ENCODE measurements at regions not wholly inside any gene's neighbourhood (a gene's known extent, or its start where the extent isn't known, plus 50 kb on each side); places are given as distances from the start of the nearest gene placed in this dataset.

DNA sequence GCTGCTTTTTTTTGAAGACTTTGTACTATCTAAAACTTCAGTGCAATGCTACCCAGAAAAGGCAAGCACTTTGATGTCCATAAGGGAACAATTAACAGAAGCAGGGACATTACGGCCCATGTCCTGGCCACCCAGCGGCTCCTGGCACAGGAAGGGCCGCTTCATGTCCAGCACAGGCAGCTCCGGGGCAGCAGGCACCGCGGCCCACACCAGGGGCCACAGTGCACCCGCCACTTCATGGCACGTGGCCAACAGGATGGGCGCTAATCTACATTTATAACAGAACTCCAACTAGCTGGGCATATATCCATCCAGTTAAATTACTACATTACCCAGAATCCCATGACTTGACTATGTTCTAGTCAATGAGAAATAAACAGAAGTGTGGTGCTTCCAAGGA lies 198.2 kb upstream of the ID4 start:
- TF ChIP-seq, protein P1, sequence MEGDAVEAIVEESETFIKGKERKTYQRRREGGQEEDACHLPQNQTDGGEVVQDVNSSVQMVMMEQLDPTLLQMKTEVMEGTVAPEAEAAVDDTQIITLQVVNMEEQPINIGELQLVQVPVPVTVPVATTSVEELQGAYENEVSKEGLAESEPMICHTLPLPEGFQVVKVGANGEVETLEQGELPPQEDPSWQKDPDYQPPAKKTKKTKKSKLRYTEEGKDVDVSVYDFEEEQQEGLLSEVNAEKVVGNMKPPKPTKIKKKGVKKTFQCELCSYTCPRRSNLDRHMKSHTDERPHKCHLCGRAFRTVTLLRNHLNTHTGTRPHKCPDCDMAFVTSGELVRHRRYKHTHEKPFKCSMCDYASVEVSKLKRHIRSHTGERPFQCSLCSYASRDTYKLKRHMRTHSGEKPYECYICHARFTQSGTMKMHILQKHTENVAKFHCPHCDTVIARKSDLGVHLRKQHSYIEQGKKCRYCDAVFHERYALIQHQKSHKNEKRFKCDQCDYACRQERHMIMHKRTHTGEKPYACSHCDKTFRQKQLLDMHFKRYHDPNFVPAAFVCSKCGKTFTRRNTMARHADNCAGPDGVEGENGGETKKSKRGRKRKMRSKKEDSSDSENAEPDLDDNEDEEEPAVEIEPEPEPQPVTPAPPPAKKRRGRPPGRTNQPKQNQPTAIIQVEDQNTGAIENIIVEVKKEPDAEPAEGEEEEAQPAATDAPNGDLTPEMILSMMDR (IDR thresholded peaks at IDR 0.05; ENCODE audit: insufficient read depth, low read length, missing control alignments), result no peak
- POLR2A ChIA-PET, result no interaction called here
- CTCF ChIA-PET, result no interaction called here
- H3K4me3 ChIP-seq (ENCODE audit: low read depth, low read length), result no peak overlapping the region
- DNase-seq (ENCODE audit: low read depth, low spot score), result no peak

DNA sequence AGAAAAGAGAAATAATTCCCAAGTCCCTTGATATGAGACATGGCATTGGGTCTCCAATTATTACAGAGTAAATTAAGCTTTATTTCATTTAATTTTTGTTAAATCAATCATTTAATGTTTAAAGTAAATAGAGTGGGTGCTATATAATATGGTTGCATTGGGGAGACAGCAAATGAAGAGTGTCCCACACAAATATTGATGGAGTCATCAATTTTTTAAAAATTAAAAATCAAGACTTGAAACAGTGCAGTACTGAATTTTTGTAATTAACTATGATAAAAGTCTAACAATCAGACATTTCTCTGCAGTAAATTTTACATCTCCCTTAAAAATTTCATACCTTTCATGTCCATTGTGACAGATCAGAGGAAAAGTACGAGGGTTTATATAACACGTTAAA lies 193.9 kb upstream of the ID4 start:
- POLR2A ChIA-PET, result interaction anchor here (1.1 kb wide), 1 partner anchor 193 kb away, joined by 3 read pairs; no protein-coding TSS in a partner anchor
- no peak overlapping the region for H3K4me3 ChIP-seq (ENCODE audit: low read depth, low read length)
- CTCF ChIA-PET, result no interaction called here
- TF ChIP-seq, protein P1 (IDR thresholded peaks at IDR 0.05; ENCODE audit: insufficient read depth, low read length, missing control alignments), result no peak
- DNase-seq (ENCODE audit: low read depth, low spot score), result no peak

DNA sequence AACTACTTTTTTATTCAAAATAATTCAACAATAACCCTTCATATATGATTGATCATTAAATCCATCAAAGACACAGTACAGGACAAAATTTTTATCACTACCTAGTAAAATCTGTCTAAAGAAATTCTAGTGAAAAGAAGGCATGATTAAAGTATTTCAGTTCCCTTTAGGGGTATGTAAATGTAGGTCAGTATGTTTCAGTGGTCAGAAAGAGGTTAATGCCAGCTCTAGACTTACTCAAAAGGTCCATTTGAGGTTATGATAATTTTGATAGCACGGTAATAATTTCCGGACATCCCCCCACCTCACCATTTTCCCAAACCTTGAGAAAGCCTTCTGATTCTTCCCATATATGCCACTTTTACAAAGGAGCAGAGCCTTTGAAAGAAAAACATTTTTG lies 193.5 kb upstream of the ID4 start:
- no peak for DNase-seq (ENCODE audit: low read depth, low spot score)
- TF ChIP-seq, protein P1 (IDR thresholded peaks at IDR 0.05; ENCODE audit: insufficient read depth, low read length, missing control alignments), result no peak
- ChIA-PET POLR2A (no interaction called here), CTCF (no interaction called here)
- no peak overlapping the region for H3K4me3 ChIP-seq (ENCODE audit: low read depth, low read length)

DNA sequence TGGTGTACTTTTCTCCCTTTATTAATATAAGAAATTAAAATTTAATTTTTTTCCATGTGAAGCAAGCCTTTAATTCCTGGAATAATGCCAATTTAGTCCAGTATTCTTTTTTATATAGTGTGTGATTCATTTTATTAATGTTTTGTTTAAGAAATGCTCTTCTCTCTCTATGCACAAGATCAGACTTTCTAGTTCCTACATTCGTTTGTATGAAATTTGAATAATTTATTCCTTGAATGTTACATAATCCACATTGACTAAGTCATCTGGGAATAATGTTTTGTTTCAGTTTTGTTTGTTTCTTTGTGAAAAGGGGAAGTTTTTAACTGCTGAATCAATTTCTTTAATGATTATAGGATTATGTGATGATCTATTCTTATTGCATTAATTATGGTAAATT lies 181.4 kb upstream of the ID4 start:
- H3K4me3 ChIP-seq (ENCODE audit: low read depth, low read length), result no peak overlapping the region

DNA sequence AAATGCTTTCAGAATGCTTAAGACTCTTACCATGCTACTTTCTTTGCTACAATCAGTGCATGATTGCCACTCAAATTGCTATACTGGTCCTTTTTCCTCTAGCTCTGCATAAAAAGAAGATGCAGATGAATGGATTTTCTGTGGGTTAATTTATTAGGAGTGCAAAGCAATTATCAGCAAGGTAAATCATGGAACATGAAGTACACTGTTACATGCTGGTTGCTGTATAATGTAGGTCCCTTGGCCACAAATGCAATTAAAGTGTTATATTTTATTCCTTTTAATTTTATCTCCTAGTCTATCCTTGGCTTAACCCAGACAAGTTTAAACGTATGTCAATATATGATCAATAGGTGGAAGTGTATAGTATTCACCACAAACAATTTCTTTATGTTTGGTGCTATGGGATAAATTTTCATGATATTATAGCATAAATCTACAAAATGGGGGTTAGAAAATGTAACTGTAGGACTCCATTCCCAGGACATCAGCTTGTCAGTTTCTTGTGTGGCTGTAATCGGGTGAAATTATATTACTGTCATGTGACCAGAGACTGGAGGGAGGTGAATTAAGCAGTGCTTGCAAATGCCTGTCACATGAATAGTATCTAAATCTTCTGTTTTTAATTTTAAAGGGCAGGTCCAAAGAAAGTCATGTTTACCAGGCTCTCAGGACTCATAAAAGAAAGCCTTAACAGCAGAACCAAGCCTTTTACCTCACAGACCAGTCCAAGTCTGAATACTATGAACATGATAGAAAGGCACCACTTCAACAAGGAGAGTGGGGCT lies 176.9 kb upstream of the ID4 start:
- CTCF ChIA-PET, result no interaction called here
- TF ChIP-seq, protein P1 (IDR thresholded peaks at IDR 0.05; ENCODE audit: insufficient read depth, low read length, missing control alignments), result no peak
- POLR2A ChIA-PET, result no interaction called here
- DNase-seq (ENCODE audit: low read depth, low spot score), result no peak
- H3K4me3 ChIP-seq (ENCODE audit: low read depth, low read length), result no peak overlapping the region

More for the DNA sequence above, 181.4 kb upstream of the ID4 start:
- TF ChIP-seq, protein P1 (IDR thresholded peaks at IDR 0.05; ENCODE audit: insufficient read depth, low read length, missing control alignments), result no peak
- ChIA-PET POLR2A (no interaction called here), CTCF (no interaction called here)
- no peak for DNase-seq (ENCODE audit: low read depth, low spot score)

DNA sequence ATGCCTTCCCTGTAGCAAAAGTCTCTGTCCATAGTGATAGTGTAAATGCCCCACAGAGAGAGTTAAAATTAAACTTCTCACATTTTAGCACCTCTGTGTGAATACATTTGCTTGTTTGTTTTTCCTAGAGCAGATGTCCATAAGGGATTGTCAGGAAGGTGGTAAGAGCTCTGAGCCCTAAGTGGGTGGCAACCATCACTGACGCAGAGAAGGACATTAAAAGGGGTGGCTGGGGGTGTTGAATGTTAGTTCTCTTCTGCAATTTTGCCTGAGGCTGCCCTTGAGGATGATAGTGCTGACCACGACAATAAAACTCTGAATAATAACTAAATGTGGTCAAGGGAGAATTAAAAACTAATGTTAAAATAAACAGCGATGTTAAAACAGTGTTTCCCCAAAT lies 174.3 kb upstream of the ID4 start:
- H3K4me3 ChIP-seq (ENCODE audit: low read depth, low read length), result no peak overlapping the region
- DNase-seq (ENCODE audit: low read depth, low spot score), result no peak

More for the DNA sequence above, 174.3 kb upstream of the ID4 start:
- TF ChIP-seq, protein P1 (IDR thresholded peaks at IDR 0.05; ENCODE audit: insufficient read depth, low read length, missing control alignments), result no peak
- POLR2A ChIA-PET, result no interaction called here
- CTCF ChIA-PET, result no interaction called here

Measured in AG04449 (cell line).